ENCODE measurements at regions not wholly inside any gene's neighbourhood (a gene's known extent, or its start where the extent isn't known, plus 50 kb on each side); places are given as distances from the start of the nearest gene placed in this dataset.
A peak's percentile ranks its signal among the peaks of the same experiment; 100 is the strongest.

GRCh38 chr11:116492600-116492999 lies 280.2 kb downstream of the BUD13 start:
- Histone ChIP-seq H3K4me3 (replicated peaks in 1 of 3; ENCODE audit: low read depth in 2 of 3, low read length in 3 of 3) (no peak overlapping the region), H4K20me1 (ENCODE audit: insufficient read depth, low read length) (no peaks in the 10 kb centered on the region), H3K79me2 (ENCODE audit: insufficient read depth, low read length) (no peaks in the 10 kb centered on the region), H3K9me3 (replicated peaks in 1 of 2; ENCODE audit: control insufficient read depth in 1 of 2, insufficient read depth in 1 of 2, low read length in 2 of 2) (no peaks in the 10 kb centered on the region), H3K36me3 (replicated peaks in 1 of 2; ENCODE audit: control insufficient read depth in 1 of 2, insufficient read depth in 2 of 2, low read length in 2 of 2) (no peaks in the 10 kb centered on the region), H3K4me2 (replicated peaks; ENCODE audit: extremely low read depth, low read length, poor library complexity, severe bottlenecking) (no peak overlapping the region), H2AFZ (ENCODE audit: insufficient read depth, low read depth, low read length, poor library complexity, severe bottlenecking) (no peak overlapping the region), H3K27me3 (ENCODE audit: control insufficient read depth in 2 of 2, insufficient read depth in 2 of 2, low read length in 2 of 2) (no peaks in the 10 kb centered on the region), H3K4me1 (ENCODE audit: control insufficient read depth in 1 of 2, insufficient read depth in 2 of 2, low read length in 2 of 2) (no peaks in the 10 kb centered on the region), H3K9ac (ENCODE audit: insufficient read depth, low read length, poor library complexity, severe bottlenecking) (no peak overlapping the region), H3K27ac (ENCODE audit: low read depth in 1 of 2, low read length in 2 of 2) (no peak overlapping the region)
- Mint-ChIP-seq H3K4me3 (no peak overlapping the region), H3K4me1 (no peaks in the 10 kb centered on the region), H3K27ac (peak overlapping the region in 1 of 7 donors; percentile 38), H3K27me3 (ENCODE audit: low read depth in 3 of 3) (peaks cover 9 to 19% (median 13%) of the 10 kb centered on the region in 3 donors), H3K36me3 (no peaks in the 10 kb centered on the region), H3K9me3 (no peaks in the 10 kb centered on the region)
- no peak for DNase-seq
- no peak for TF ChIP-seq CTCF (IDR thresholded peaks at IDR 0.05)
- WGBS (ENCODE audit: insufficient coverage) = no CpG with 5 or more reads among the region's 3 CpGs
- intact Hi-C loops (cut with micrococcal nuclease) = no loop called here

- H3K4me1 Mint-ChIP-seq = no peaks in the 10 kb centered on the region
- DNase-seq = no peak
- Histone ChIP-seq H3K27ac (ENCODE audit: low read depth in 1 of 2, low read length in 2 of 2) (no peak overlapping the region), H4K20me1 (ENCODE audit: insufficient read depth, low read length) (no peaks in the 10 kb centered on the region), H3K9me3 (replicated peaks in 1 of 2; ENCODE audit: control insufficient read depth in 1 of 2, insufficient read depth in 1 of 2, low read length in 2 of 2) (no peaks in the 10 kb centered on the region), H2AFZ (ENCODE audit: insufficient read depth, low read depth, low read length, poor library complexity, severe bottlenecking) (no peak overlapping the region), H3K79me2 (ENCODE audit: insufficient read depth, low read length) (no peaks in the 10 kb centered on the region), H3K27me3 (ENCODE audit: control insufficient read depth in 2 of 2, insufficient read depth in 2 of 2, low read length in 2 of 2) (no peaks in the 10 kb centered on the region), H3K4me2 (replicated peaks; ENCODE audit: extremely low read depth, low read length, poor library complexity, severe bottlenecking) (no peak overlapping the region), H3K36me3 (replicated peaks in 1 of 2; ENCODE audit: control insufficient read depth in 1 of 2, insufficient read depth in 2 of 2, low read length in 2 of 2) (no peaks in the 10 kb centered on the region), H3K4me1 (ENCODE audit: control insufficient read depth in 1 of 2, insufficient read depth in 2 of 2, low read length in 2 of 2) (no peaks in the 10 kb centered on the region), H3K4me3 (replicated peaks in 1 of 3; ENCODE audit: low read depth in 2 of 3, low read length in 3 of 3) (no peak overlapping the region), H3K9ac (ENCODE audit: insufficient read depth, low read length, poor library complexity, severe bottlenecking) (no peak overlapping the region)
- no peak overlapping the region for H3K4me3 Mint-ChIP-seq
- TF ChIP-seq CTCF (IDR thresholded peaks at IDR 0.05) = no peak
- H3K27me3 Mint-ChIP-seq (ENCODE audit: low read depth in 3 of 3) = peaks cover 6 to 21% (median 15%) of the 10 kb centered on the region in 3 donors
- intact Hi-C loops (cut with micrococcal nuclease) = no loop called here
- no peaks in the 10 kb centered on the region for H3K9me3 Mint-ChIP-seq
- H3K27ac Mint-ChIP-seq = peak overlapping the region in 1 of 7 donors; percentile 27
- H3K36me3 Mint-ChIP-seq = no peaks in the 10 kb centered on the region
- 61% methylated on average over 6 of the region's 11 CpGs for WGBS (ENCODE audit: insufficient coverage)
These were observed 283.9 kb downstream of the BUD13 start for GRCh38 chr11:116488836-116489389.

Measured in CD14-positive monocyte (primary cell).